ENCODE measurements at regions not wholly inside any gene's neighbourhood (a gene's known extent, or its start where the extent isn't known, plus 50 kb on each side); places are given as distances from the start of the nearest gene placed in this dataset.

DNA sequence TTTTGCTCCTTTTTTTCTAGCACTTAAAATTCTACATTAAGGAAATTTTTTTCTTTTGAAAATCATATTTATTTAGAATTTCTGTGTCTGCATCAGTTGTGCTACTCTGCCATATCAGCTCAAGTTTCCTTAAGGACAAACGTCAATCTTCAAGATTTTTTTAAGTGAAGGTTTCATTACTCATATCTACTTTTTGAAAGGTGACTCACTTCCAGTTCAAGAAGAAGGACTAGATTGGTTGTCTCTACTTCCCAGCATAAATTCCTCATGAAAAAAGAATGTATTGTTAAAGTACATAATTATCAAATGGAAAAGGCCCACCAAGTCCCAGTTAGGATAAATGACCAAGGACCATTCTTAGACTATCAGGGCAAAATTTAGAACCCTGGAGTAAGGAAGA is 626.5 kb downstream of the DMRTA1 start:
- H3K9me3 ChIP-seq: no peaks in the 10 kb centered on the region
- no peaks in the 10 kb centered on the region for H3K4me1 ChIP-seq
- H3K27ac ChIP-seq: no peak overlapping the region
- no peak overlapping the region for H3K4me3 ChIP-seq
- DNase-seq (ENCODE audit: low spot score in 2 of 2): no peak
- no peaks in the 10 kb centered on the region for H3K27me3 ChIP-seq
- TF ChIP-seq EP300 (IDR thresholded peaks at IDR 0.05): no peak
- TF ChIP-seq CTCF (IDR thresholded peaks at IDR 0.05): no peak
- TF ChIP-seq POLR2A (IDR thresholded peaks at IDR 0.05): no peak
- H3K36me3 ChIP-seq: no peaks in the 10 kb centered on the region
- WGBS, 2 donors: 55 to 69% methylated on average over 1 of the region's 1 CpG

GRCh38 chr9:23079798-23080197 is 633.2 kb downstream of the DMRTA1 start:
- no peak for DNase-seq (ENCODE audit: low spot score in 2 of 2)
- Histone ChIP-seq H3K27ac (no peak overlapping the region), H3K4me3 (no peak overlapping the region), H3K9me3 (no peaks in the 10 kb centered on the region), H3K4me1 (no peaks in the 10 kb centered on the region), H3K36me3 (no peaks in the 10 kb centered on the region), H3K27me3 (no peaks in the 10 kb centered on the region)
- TF ChIP-seq POLR2A (IDR thresholded peaks at IDR 0.05): no peak
- no peak for TF ChIP-seq CTCF (IDR thresholded peaks at IDR 0.05)
- 66 to 68% methylated on average over 2 of the region's 2 CpGs for WGBS, 2 donors

DNA sequence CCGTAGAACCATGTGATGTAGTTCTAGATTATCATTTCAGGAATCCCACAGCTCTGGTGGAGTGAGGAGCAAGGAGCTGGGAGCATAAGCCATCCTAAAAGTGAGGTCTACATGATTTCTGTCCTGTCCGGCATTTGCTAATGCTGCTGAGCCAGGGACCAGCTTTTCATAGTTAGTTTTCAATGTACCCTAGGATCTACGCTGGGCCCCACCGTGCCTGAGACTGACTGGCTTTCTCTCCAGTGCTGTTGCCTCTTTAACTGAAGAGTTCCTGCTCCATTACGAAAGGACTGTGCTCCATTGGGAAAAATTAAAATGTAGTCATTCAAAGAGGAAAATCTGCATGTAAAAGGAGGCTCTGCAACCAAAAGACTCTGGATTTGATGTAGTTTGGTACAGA is 634.8 kb downstream of the DMRTA1 start:
- DNase-seq (ENCODE audit: low spot score in 2 of 2): no peak
- Histone ChIP-seq H3K4me1 (no peaks in the 10 kb centered on the region), H3K9me3 (peaks cover 0 to 1% (median 0%) of the 10 kb centered on the region in 4 donors), H3K4me3 (no peak overlapping the region), H3K27ac (no peak overlapping the region), H3K36me3 (no peaks in the 10 kb centered on the region), H3K27me3 (no peaks in the 10 kb centered on the region)
- WGBS, 2 donors: 76 to 78% methylated on average over 5 of the region's 5 CpGs
- no peak for TF ChIP-seq EP300 (IDR thresholded peaks at IDR 0.05)
- no peak for TF ChIP-seq CTCF (IDR thresholded peaks at IDR 0.05)
- TF ChIP-seq POLR2A (IDR thresholded peaks at IDR 0.05): no peak

- Histone ChIP-seq H3K36me3 (no peaks in the 10 kb centered on the region), H3K27me3 (no peaks in the 10 kb centered on the region), H3K27ac (no peak overlapping the region), H3K4me3 (no peak overlapping the region), H3K4me1 (no peaks in the 10 kb centered on the region), H3K9me3 (peaks cover 0 to 4% (median under 1%) of the 10 kb centered on the region in 4 donors)
- TF ChIP-seq POLR2A (IDR thresholded peaks at IDR 0.05): no peak
- peak in 1 of 5 experiments; percentile 12 for TF ChIP-seq CTCF (IDR thresholded peaks at IDR 0.05)
- no peak for TF ChIP-seq EP300 (IDR thresholded peaks at IDR 0.05)
- whole genome bisulfite sequencing, 2 donors: 64 to 91% methylated on average over 3 to 5 of the region's 5 CpGs
- no peak for DNase-seq (ENCODE audit: low spot score in 2 of 2)
These were observed 642.3 kb downstream of the DMRTA1 start for GRCh38 chr9:23088932-23089364.

DNA sequence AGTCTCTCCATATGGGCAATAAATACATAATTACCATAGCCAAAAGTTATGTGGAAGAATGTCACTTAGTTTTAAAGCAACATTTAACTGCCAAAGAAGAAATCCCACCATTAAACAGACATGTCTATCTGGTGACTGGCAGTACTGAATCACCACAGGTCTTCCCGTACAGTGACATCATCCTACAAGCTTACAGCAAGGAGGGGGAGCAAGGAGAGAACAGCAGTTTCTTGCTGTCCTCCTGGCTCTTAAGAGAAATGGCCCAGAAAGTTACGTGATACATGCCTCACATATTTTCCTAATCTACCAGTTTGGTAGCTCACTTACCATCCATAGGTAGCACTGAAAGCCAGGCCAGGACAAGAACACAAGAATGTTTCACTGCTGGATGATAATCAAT is 671.0 kb downstream of the DMRTA1 start:
- no peak for TF ChIP-seq CTCF (IDR thresholded peaks at IDR 0.05)
- no peak for TF ChIP-seq EP300 (IDR thresholded peaks at IDR 0.05)
- TF ChIP-seq POLR2A (IDR thresholded peaks at IDR 0.05): no peak
- no peaks in the 10 kb centered on the region for H3K4me1 ChIP-seq
- no peaks in the 10 kb centered on the region for H3K27me3 ChIP-seq
- no peak for DNase-seq (ENCODE audit: low spot score in 2 of 2)
- no peaks in the 10 kb centered on the region for H3K36me3 ChIP-seq
- no peak overlapping the region for H3K27ac ChIP-seq
- no peak overlapping the region for H3K4me3 ChIP-seq
- H3K9me3 ChIP-seq: no peaks in the 10 kb centered on the region
- WGBS, 2 donors: 71 to 81% methylated on average over 2 of the region's 2 CpGs

All from tibial nerve (tissue), 4 donors.